PFSK-1 (cell line): ENCODE measurements at regions not wholly inside any gene's neighbourhood (a gene's known extent, or its start where the extent isn't known, plus 50 kb on each side); places are given as distances from the start of the nearest gene placed in this dataset.

Experiments
- POLR2AphosphoS5 ChIP-seq: IDR thresholded peaks from 2 replicates; pipeline ENCODE4 v1.6.1; 2012; ENCODE audit warnings: low read depth, mild to moderate bottlenecking, control low read depth, low read length, moderate library complexity
- REST ChIP-seq, 2 experiments: IDR thresholded peaks; 2 replicates each; pipeline versions ENCODE4 v1.6.1 to v1.8.0; 2011 to 2012; ENCODE audit warnings: low read depth in 2 of 2, low read length in 2 of 2, control low read depth in 1 of 2, inconsistent platforms in 1 of 2, mild to moderate bottlenecking in 1 of 2, moderate library complexity in 1 of 2; ENCODE audit not compliant: insufficient read depth in 1 of 2

GRCh38 chr1:114216431-114217173 lies 62.9 kb upstream of the SYT6 start:
- TF ChIP-seq REST (IDR thresholded peaks at IDR 0.05; ENCODE audit: insufficient read depth in 1 of 2, low read depth in 2 of 2, low read length in 2 of 2) (no peak), POLR2AphosphoS5 (no peak)
